IMR-90 (cell line): ENCODE measurements at regions not wholly inside any gene's neighbourhood (a gene's known extent, or its start where the extent isn't known, plus 50 kb on each side); places are given as distances from the start of the nearest gene placed in this dataset.

Experiments
- ATAC-seq: fragments of 200-7000 bp; cut with Tn5 transposase; 2 replicates; pipeline ENCODE4 v1.9.1; 2020; ENCODE audit warnings: low read depth, mild to moderate bottlenecking, moderate library complexity
- BruUV-seq: library from RNA; stranded (reverse); fragments of 400-500 nt; replicated peaks from 2 replicates; lab custom pipeline; 2021; lab: Mats Ljungman, UMichigan
- CTCF ChIA-PET: fragments of 300-600 bp; formaldehyde crosslinking; extraction: SDS; loops from one replicate; lab custom pipeline; 2021; ENCODE audit warnings: antibody characterized with exemption; lab: Yijun Ruan, JAX
- POLR2A ChIA-PET: fragments of 300-600 bp; sonication (Branson Sonifier 250); formaldehyde crosslinking; loops from one replicate; lab custom pipeline; 2022; ENCODE audit warnings: antibody characterized with exemption; ENCODE audit not compliant: unreplicated experiment; lab: Charles Lee
- DNase-seq: peaks from one replicate; pipeline ENCODE4 v3.0.0; 2013
- H2AFZ ChIP-seq: replicated peaks from 2 replicates; pipeline ENCODE3; 2013; ENCODE audit warnings: low read length, mild to moderate bottlenecking; ENCODE audit not compliant: poor library complexity
- H2AK5ac ChIP-seq: 2 replicates; pipeline ENCODE4 v1.6.1; 2013; ENCODE audit warnings: low read depth, low read length, inconsistent platforms
- H2AK9ac ChIP-seq: replicated peaks from 2 replicates; pipeline ENCODE3; 2013; ENCODE audit warnings: mild to moderate bottlenecking, low read depth, low read length, moderate library complexity; ENCODE audit not compliant: poor library complexity
- H2BK120ac ChIP-seq: 2 replicates; pipeline ENCODE4 v1.6.1; 2013; ENCODE audit warnings: low read depth, low read length, inconsistent platforms
- H2BK15ac ChIP-seq: 3 replicates; pipeline ENCODE4 v1.6.1; 2013; ENCODE audit warnings: low read depth, low read length, inconsistent platforms
- H2BK20ac ChIP-seq: 2 replicates; pipeline ENCODE4 v1.6.1; 2013; ENCODE audit warnings: low read depth, mild to moderate bottlenecking, inconsistent platforms, low read length, moderate library complexity
- H2BK5ac ChIP-seq: 2 replicates; pipeline ENCODE4 v1.6.1; 2013; ENCODE audit warnings: mild to moderate bottlenecking, low read depth, low read length, inconsistent platforms; ENCODE audit not compliant: poor library complexity, severe bottlenecking
- H3K14ac ChIP-seq: replicated peaks from 2 replicates; pipeline ENCODE4 v1.6.1; 2013; ENCODE audit warnings: low read depth, low read length, inconsistent platforms
- H3K18ac ChIP-seq: 2 replicates; pipeline ENCODE4 v1.6.1; 2013; ENCODE audit warnings: low read depth, low read length, control low read depth
- H3K23ac ChIP-seq: 2 replicates; pipeline ENCODE4 v1.6.1; 2013; ENCODE audit warnings: low read depth, low read length, inconsistent platforms
- H3K27ac ChIP-seq: 2 replicates; pipeline ENCODE4 v1.5.1; 2013; ENCODE audit warnings: mild to moderate bottlenecking, control low read depth, low read length; ENCODE audit not compliant: insufficient read depth
- H3K27me3 ChIP-seq: 2 replicates; pipeline ENCODE4 v1.6.1; 2013; ENCODE audit warnings: low read length; ENCODE audit not compliant: control insufficient read depth, insufficient read depth
- H3K36me3 ChIP-seq: 2 replicates; pipeline ENCODE4 v1.6.1; 2013; ENCODE audit warnings: low read length, mixed read lengths; ENCODE audit not compliant: control insufficient read depth, insufficient read depth
- H3K4ac ChIP-seq: 2 replicates; pipeline ENCODE4 v1.6.1; 2013; ENCODE audit warnings: low read depth, low read length, inconsistent platforms
- H3K4me1 ChIP-seq: 2 replicates; pipeline ENCODE4 v1.6.1; 2013; ENCODE audit warnings: low read length, mixed read lengths; ENCODE audit not compliant: control insufficient read depth, insufficient read depth
- H3K4me2 ChIP-seq: 2 replicates; pipeline ENCODE4 v1.6.1; 2013; ENCODE audit warnings: low read depth, mild to moderate bottlenecking, control low read depth, low read length, moderate library complexity
- H3K4me3 ChIP-seq: 2 replicates; pipeline ENCODE4 v1.5.1; 2013; ENCODE audit warnings: low read depth, mild to moderate bottlenecking, control low read depth, low read length, moderate library complexity; ENCODE audit not compliant: insufficient read depth
- H3K56ac ChIP-seq: 2 replicates; pipeline ENCODE4 v1.6.1; 2013; ENCODE audit warnings: low read length, inconsistent platforms; ENCODE audit not compliant: insufficient read depth; ENCODE audit errors: extremely low read depth
- H3K79me1 ChIP-seq, 2 experiments: 2 replicates each; pipeline ENCODE4 v1.6.1; 2013; ENCODE audit warnings: low read length in 2 of 2, inconsistent platforms in 1 of 2, low read depth in 1 of 2
- H3K9ac ChIP-seq: 2 replicates; pipeline ENCODE4 v1.6.1; 2013; ENCODE audit warnings: low read depth, low read length, control low read depth
- H3K9me1 ChIP-seq: 2 replicates; pipeline ENCODE4 v1.6.1; 2013; ENCODE audit warnings: low read length, inconsistent platforms; ENCODE audit not compliant: insufficient read depth
- H3K9me3 ChIP-seq: 2 replicates; pipeline ENCODE4 v1.6.1; 2013; ENCODE audit warnings: low read length; ENCODE audit not compliant: control insufficient read depth, insufficient read depth
- H4K20me1 ChIP-seq: 2 replicates; pipeline ENCODE4 v1.6.1; 2013; ENCODE audit warnings: low read length, inconsistent platforms; ENCODE audit not compliant: insufficient read depth
- H4K5ac ChIP-seq: 2 replicates; pipeline ENCODE4 v1.6.1; 2013; ENCODE audit warnings: mild to moderate bottlenecking, low read depth, low read length, control low read depth
- H4K8ac ChIP-seq, 2 experiments: 2 replicates each; pipeline ENCODE4 v1.6.1; 2013; ENCODE audit warnings: low read depth in 2 of 2, low read length in 2 of 2, control low read depth in 1 of 2, inconsistent platforms in 1 of 2
- H4K91ac ChIP-seq: 2 replicates; pipeline ENCODE4 v1.6.1; 2013; ENCODE audit warnings: low read depth, low read length, inconsistent platforms; ENCODE audit not compliant: insufficient read depth
- BHLHE40 ChIP-seq: fragments of 150-350 bp; IDR thresholded peaks from 2 replicates; pipeline ENCODE4 v1.6.1; 2016; ENCODE audit warnings: mild to moderate bottlenecking, low read depth, low read length
- CEBPB ChIP-seq: IDR thresholded peaks from 2 replicates; pipeline ENCODE4 v1.6.1; 2012; ENCODE audit warnings: low read depth, low read length, improper control_type of control experiment
- CHD1 ChIP-seq: IDR thresholded peaks from 2 replicates; pipeline ENCODE4 v1.6.1; 2012; ENCODE audit warnings: low read depth, low read length, improper control_type of control experiment
- CTCF ChIP-seq: conservative IDR thresholded peaks from 2 replicates; pipeline ENCODE4 v1.5.1; 2012; ENCODE audit warnings: mild to moderate bottlenecking, low read depth, low read length, improper control_type of control experiment
- ELK1 ChIP-seq: fragments of 150-350 bp; IDR thresholded peaks from 2 replicates; pipeline ENCODE4 v1.6.1; 2016; ENCODE audit warnings: low read depth, mild to moderate bottlenecking, low read length, moderate library complexity, borderline replicate concordance
- FOS ChIP-seq: fragments of 150-350 bp; IDR thresholded peaks from 2 replicates; pipeline ENCODE4 v1.6.1; 2016; ENCODE audit warnings: low read depth, low read length
- MAFK ChIP-seq: IDR thresholded peaks from 2 replicates; pipeline ENCODE4 v1.6.1; 2012; ENCODE audit warnings: low read depth, low read length, improper control_type of control experiment
- MAZ ChIP-seq: IDR thresholded peaks from 2 replicates; pipeline ENCODE4 v1.6.1; 2012; ENCODE audit warnings: low read depth, mild to moderate bottlenecking, low read length, improper control_type of control experiment, moderate library complexity, borderline replicate concordance
- MXI1 ChIP-seq: IDR thresholded peaks from 2 replicates; pipeline ENCODE4 v1.6.1; 2012; ENCODE audit warnings: low read depth, mild to moderate bottlenecking, low read length, moderate library complexity, borderline replicate concordance
- NFE2L2 ChIP-seq: fragments of 150-350 bp; IDR thresholded peaks from 2 replicates; pipeline ENCODE4 v1.6.1; 2016; ENCODE audit warnings: low read depth, mild to moderate bottlenecking, low read length
- POLR2A ChIP-seq: IDR thresholded peaks from 2 replicates; pipeline ENCODE4 v1.6.1; 2012; ENCODE audit warnings: mild to moderate bottlenecking, low read depth, low read length
- RAD21 ChIP-seq: IDR thresholded peaks from 2 replicates; pipeline ENCODE4 v1.6.1; 2012; ENCODE audit warnings: low read length, improper control_type of control experiment
- RCOR1 ChIP-seq: IDR thresholded peaks from 2 replicates; pipeline ENCODE4 v1.6.1; 2012; ENCODE audit warnings: mild to moderate bottlenecking, low read length, improper control_type of control experiment; ENCODE audit not compliant: insufficient replicate concordance
- RFX5 ChIP-seq: IDR thresholded peaks from 2 replicates; pipeline ENCODE4 v1.8.0; 2012; ENCODE audit warnings: low read depth, mild to moderate bottlenecking, low read length, moderate library complexity
- SMC3 ChIP-seq: fragments of 150-350 bp; IDR thresholded peaks from 2 replicates; pipeline ENCODE4 v1.6.1; 2016; ENCODE audit warnings: low read depth, mild to moderate bottlenecking, antibody characterized with exemption, low read length, moderate library complexity
- USF2 ChIP-seq: fragments of 150-350 bp; IDR thresholded peaks from 2 replicates; pipeline ENCODE4 v1.6.1; 2017; ENCODE audit warnings: mild to moderate bottlenecking, antibody characterized with exemption, low read length, low read depth
- WGBS, 2 experiments: methylation state at CpG; one replicate each; pipeline versions ENCODE4 v1.1.5 to v1.1.7; 2013; ENCODE audit warnings: missing lambda C conversion rate in 2 of 2; ENCODE audit not compliant: insufficient read length in 1 of 2; ENCODE audit errors: extremely low coverage in 2 of 2; 5-methylcytosine and 5-hydroxymethylcytosine counted together
- dilution Hi-C: fragments of 300-500 bp; cut with HindIII; formaldehyde crosslinking; loops from one replicate; pipeline ENCODE4 v1.14.3; 2018; ENCODE audit warnings: low sequenced_read_pairs; ENCODE audit not compliant: unreplicated experiment
- in situ Hi-C: fragments of 300-500 bp; cut with MboI; formaldehyde crosslinking; loops from 3 replicates; pipeline ENCODE4 v1.14.3; 2019; ENCODE audit warnings: low sequenced_read_pairs, inconsistent platforms, mixed read lengths
- intact Hi-C: fragments of 100-400 bp; cut with micrococcal nuclease; formaldehyde crosslinking; loops from 2 replicates; pipeline ENCODE4 v1.10.0; 2022

GRCh38 chr15:62790546-62790945 lies 252.0 kb upstream of the TPM1 start:
- Histone ChIP-seq H4K8ac (no peak overlapping the region), H3K27ac (no peak overlapping the region), H3K14ac (no peak overlapping the region), H2AFZ (no peak overlapping the region), H3K4me2 (no peak overlapping the region), H3K36me3 (peaks cover 2% of the 10 kb centered on the region), H3K4me1 (peaks cover 3% of the 10 kb centered on the region), H3K4me3 (no peak overlapping the region), H3K4ac (no peak overlapping the region), H3K9me3 (no peaks in the 10 kb centered on the region), H3K27me3 (no peaks in the 10 kb centered on the region), H2BK15ac (no peak overlapping the region), H3K23ac (no peak overlapping the region), H3K18ac (no peak overlapping the region), H2BK20ac (no peak overlapping the region), H3K9ac (no peak overlapping the region), H4K5ac (no peak overlapping the region), H4K91ac (no peak overlapping the region), H4K20me1 (no peaks in the 10 kb centered on the region), H2BK120ac (no peak overlapping the region), H3K56ac (no peak overlapping the region), H2AK5ac (no peak overlapping the region), H2BK5ac (no peak overlapping the region), H2AK9ac (no peak overlapping the region), H3K9me1 (peaks cover 2% of the 10 kb centered on the region; the same call in 1 of the 2 replicates), H3K79me1 (no peaks in the 10 kb centered on the region)
- no TSS peak for BruUV-seq
- dilution Hi-C loops: no loop called here
- in situ Hi-C loops: no loop called here
- DNase-seq (no peak), ATAC-seq (no peak)
- intact Hi-C loops: no loop called here
- WGBS, 2 experiments: no CpG with 5 or more reads among the region's 4 CpGs
- ChIA-PET POLR2A (no interaction called here), CTCF (no interaction called here)
- TF ChIP-seq CEBPB (no peak), RFX5 (no peak), ELK1 (no peak), CTCF (no peak), BHLHE40 (no peak), CHD1 (no peak), USF2 (no peak), RCOR1 (no peak), MAFK (no peak), POLR2A (no peak), FOS (no peak), RAD21 (no peak), SMC3 (no peak), NFE2L2 (no peak), MAZ (no peak), MXI1 (no peak)
